ENCODE measurements at regions not wholly inside any gene's neighbourhood (a gene's known extent, or its start where the extent isn't known, plus 50 kb on each side); places are given as distances from the start of the nearest gene placed in this dataset.

- Mint-ChIP-seq H3K4me3 (no peak overlapping the region), H3K9me3 (peaks cover 0 to 4% of the 10 kb centered on the region in 2 donors), H3K36me3 (no peaks in the 10 kb centered on the region), H3K27ac (no peak overlapping the region), H3K27me3 (ENCODE audit: low read depth in 2 of 2) (no peaks in the 10 kb centered on the region), H3K4me1 (no peaks in the 10 kb centered on the region)
- no peaks in the 10 kb centered on the region for H3K36me3 ChIP-seq (ENCODE audit: control insufficient read depth, insufficient read depth, low read length)
- H3K9me3 ChIP-seq (ENCODE audit: control insufficient read depth, insufficient read depth, low read length): peaks cover 4% of the 10 kb centered on the region
- no peaks in the 10 kb centered on the region for H3K4me1 ChIP-seq (ENCODE audit: control insufficient read depth, insufficient read depth, low read length)
- H3K4me3 ChIP-seq (ENCODE audit: low read length): no peak overlapping the region
- no peak for TF ChIP-seq CTCF (IDR thresholded peaks at IDR 0.05)
- intact Hi-C loops (cut with micrococcal nuclease): no loop called here
- no peaks in the 10 kb centered on the region for H3K27me3 ChIP-seq (ENCODE audit: control insufficient read depth, insufficient read depth, low read length)
- no peak overlapping the region for H3K27ac ChIP-seq (ENCODE audit: low read length)
- ATAC-seq: no peak
- no peak for DNase-seq
These were observed 1005.6 kb upstream of the LRFN5 start for GRCh38 chr14:40601063-40601462.

- intact Hi-C loops (cut with micrococcal nuclease): no loop called here
- TF ChIP-seq CTCF (IDR thresholded peaks at IDR 0.05): no peak
- no peaks in the 10 kb centered on the region for H3K27me3 Mint-ChIP-seq (ENCODE audit: low read depth in 2 of 2)
These were observed 1007.0 kb upstream of the LRFN5 start for GRCh38 chr14:40599725-40600124.

GRCh38 chr14:40581264-40581663 lies 1025.4 kb upstream of the LRFN5 start:
- H3K9me3 Mint-ChIP-seq: peaks cover 11 to 13% of the 10 kb centered on the region in 2 donors
- Histone ChIP-seq H3K27ac (ENCODE audit: low read length) (no peak overlapping the region), H3K4me3 (ENCODE audit: low read length) (no peak overlapping the region), H3K27me3 (ENCODE audit: control insufficient read depth, insufficient read depth, low read length) (no peaks in the 10 kb centered on the region), H3K4me1 (ENCODE audit: control insufficient read depth, insufficient read depth, low read length) (no peaks in the 10 kb centered on the region), H3K9me3 (ENCODE audit: control insufficient read depth, insufficient read depth, low read length) (no peaks in the 10 kb centered on the region), H3K36me3 (ENCODE audit: control insufficient read depth, insufficient read depth, low read length) (no peaks in the 10 kb centered on the region)
- no peak for TF ChIP-seq CTCF (IDR thresholded peaks at IDR 0.05)
- no peak overlapping the region for H3K4me3 Mint-ChIP-seq
- no peaks in the 10 kb centered on the region for H3K36me3 Mint-ChIP-seq
- ATAC-seq: no peak
- no peaks in the 10 kb centered on the region for H3K27me3 Mint-ChIP-seq (ENCODE audit: low read depth in 2 of 2)
- intact Hi-C loops (cut with micrococcal nuclease): no loop called here
- DNase-seq: no peak
- H3K27ac Mint-ChIP-seq: no peak overlapping the region
- H3K4me1 Mint-ChIP-seq: no peaks in the 10 kb centered on the region
- 93% methylated on average over 3 of the region's 3 CpGs for WGBS (ENCODE audit: insufficient coverage)

More at GRCh38 chr14:40599725-40600124, 1007.0 kb upstream of the LRFN5 start:
- H3K27me3 ChIP-seq (ENCODE audit: control insufficient read depth, insufficient read depth, low read length): no peaks in the 10 kb centered on the region
- no peaks in the 10 kb centered on the region for H3K4me1 ChIP-seq (ENCODE audit: control insufficient read depth, insufficient read depth, low read length)
- no peaks in the 10 kb centered on the region for H3K36me3 Mint-ChIP-seq
- H3K36me3 ChIP-seq (ENCODE audit: control insufficient read depth, insufficient read depth, low read length): no peaks in the 10 kb centered on the region
- H3K27ac ChIP-seq (ENCODE audit: low read length): no peak overlapping the region
- H3K4me3 Mint-ChIP-seq: no peak overlapping the region
- H3K9me3 Mint-ChIP-seq: peaks cover 3 to 6% of the 10 kb centered on the region in 2 donors
- H3K4me1 Mint-ChIP-seq: no peaks in the 10 kb centered on the region
- no peak overlapping the region for H3K4me3 ChIP-seq (ENCODE audit: low read length)
- DNase-seq: no peak
- H3K27ac Mint-ChIP-seq: no peak overlapping the region
- no peak for ATAC-seq
- no peaks in the 10 kb centered on the region for H3K9me3 ChIP-seq (ENCODE audit: control insufficient read depth, insufficient read depth, low read length)

GRCh38 chr14:40576880-40577478 lies 1029.7 kb upstream of the LRFN5 start:
- intact Hi-C loops (cut with micrococcal nuclease): no loop called here
- no peak overlapping the region for H3K4me3 Mint-ChIP-seq
- H3K9me3 Mint-ChIP-seq: peaks cover 13 to 18% of the 10 kb centered on the region in 2 donors
- Histone ChIP-seq H3K27ac (ENCODE audit: low read length) (no peak overlapping the region), H3K4me1 (ENCODE audit: control insufficient read depth, insufficient read depth, low read length) (no peaks in the 10 kb centered on the region), H3K4me3 (ENCODE audit: low read length) (no peak overlapping the region), H3K9me3 (ENCODE audit: control insufficient read depth, insufficient read depth, low read length) (no peaks in the 10 kb centered on the region), H3K36me3 (ENCODE audit: control insufficient read depth, insufficient read depth, low read length) (no peaks in the 10 kb centered on the region), H3K27me3 (ENCODE audit: control insufficient read depth, insufficient read depth, low read length) (no peaks in the 10 kb centered on the region)
- no peaks in the 10 kb centered on the region for H3K4me1 Mint-ChIP-seq
- no peak for DNase-seq
- H3K36me3 Mint-ChIP-seq: peaks cover 8% of the 10 kb centered on the region
- TF ChIP-seq CTCF (IDR thresholded peaks at IDR 0.05): no peak
- no peaks in the 10 kb centered on the region for H3K27me3 Mint-ChIP-seq (ENCODE audit: low read depth in 2 of 2)
- ATAC-seq: no peak
- no peak overlapping the region for H3K27ac Mint-ChIP-seq
- WGBS (ENCODE audit: insufficient coverage): 77% methylated on average over 2 of the region's 4 CpGs
